Effector memory CD8-positive, alpha-beta T cell (primary cell): ENCODE measurements at regions not wholly inside any gene's neighbourhood (a gene's known extent, or its start where the extent isn't known, plus 50 kb on each side); places are given as distances from the start of the nearest gene placed in this dataset.

Experiments
- ATAC-seq: fragments of 150-1000 bp; cut with Tn5 transposase; replicated peaks from 2 replicates; pipeline ENCODE4 v1.10.0; 2021; ENCODE audit warnings: mild to moderate bottlenecking, moderate library complexity
- DNase-seq, 3 experiments: peaks; one replicate each; pipeline ENCODE4 v3.0.0; 2021
- H3K27ac Mint-ChIP-seq, 2 donors: one replicate each; pipeline ENCODE4 v1.8.0; 2022; ENCODE audit warnings: mild to moderate bottlenecking in 2 of 2, mixed read lengths in 2 of 2, moderate library complexity in 2 of 2
- H3K27me3 Mint-ChIP-seq, 2 donors: one replicate each; pipeline ENCODE4 v1.8.0; 2022; ENCODE audit warnings: mixed read lengths in 2 of 2
- H3K36me3 Mint-ChIP-seq: one replicate; pipeline ENCODE4 v1.8.0; 2022; ENCODE audit warnings: mild to moderate bottlenecking, moderate library complexity, mixed read lengths; ENCODE audit not compliant: insufficient read depth
- H3K4me1 Mint-ChIP-seq, 2 donors: one replicate each; pipeline ENCODE4 v1.8.0; 2022; ENCODE audit warnings: low read depth in 2 of 2, mixed read lengths in 2 of 2
- H3K4me3 Mint-ChIP-seq, 2 donors: one replicate each; pipeline ENCODE4 v1.8.0; 2022; ENCODE audit warnings: mild to moderate bottlenecking in 2 of 2, mixed read lengths in 2 of 2, moderate library complexity in 2 of 2
- H3K9me3 Mint-ChIP-seq, 2 donors: one replicate each; pipeline ENCODE4 v1.8.0; 2022; ENCODE audit warnings: mixed read lengths in 2 of 2

DNA sequence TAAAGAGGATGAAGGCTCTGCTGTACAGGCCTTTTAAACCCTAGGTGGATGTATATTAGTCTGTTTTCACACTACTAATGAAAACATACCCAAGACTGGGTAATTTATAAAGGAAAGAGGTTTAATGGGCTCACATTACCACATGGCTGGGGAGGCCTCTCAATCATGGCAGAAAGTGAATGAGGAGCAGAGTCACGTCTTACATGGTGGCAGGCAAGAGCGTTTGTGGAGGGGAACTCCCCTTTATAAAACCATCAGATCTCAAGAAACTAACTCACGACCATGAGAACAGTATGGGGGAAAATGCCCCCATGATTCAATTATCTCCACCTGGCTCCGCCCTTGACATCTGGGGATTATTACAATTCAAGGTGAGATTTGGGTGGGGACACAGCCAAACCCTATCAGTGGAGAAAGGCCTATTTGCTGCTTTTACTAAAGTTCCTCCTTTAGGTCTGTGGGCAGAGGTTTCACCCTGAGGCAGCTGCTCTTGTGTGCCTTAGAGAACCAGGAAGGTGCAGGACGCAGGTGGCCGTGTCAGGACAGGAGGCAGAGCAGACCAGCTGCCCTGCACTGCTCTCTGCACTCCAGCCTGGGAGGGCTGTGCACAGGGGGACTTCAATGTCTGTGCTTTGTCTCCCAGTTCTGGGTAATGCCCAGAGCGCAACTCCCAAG, 178.8 kb upstream of the HDAC4 start:
- Mint-ChIP-seq H3K4me3 (no peak overlapping the region), H3K36me3 (peaks cover 3% of the 10 kb centered on the region), H3K27ac (peak overlapping the region in 1 of 2 donors; percentile 8), H3K27me3 (peaks cover 16 to 28% of the 10 kb centered on the region in 2 donors), H3K4me1 (peaks cover 3 to 4% of the 10 kb centered on the region in 2 donors), H3K9me3 (no peaks in the 10 kb centered on the region)
- DNase-seq = no peak
- ATAC-seq = no peak

DNA sequence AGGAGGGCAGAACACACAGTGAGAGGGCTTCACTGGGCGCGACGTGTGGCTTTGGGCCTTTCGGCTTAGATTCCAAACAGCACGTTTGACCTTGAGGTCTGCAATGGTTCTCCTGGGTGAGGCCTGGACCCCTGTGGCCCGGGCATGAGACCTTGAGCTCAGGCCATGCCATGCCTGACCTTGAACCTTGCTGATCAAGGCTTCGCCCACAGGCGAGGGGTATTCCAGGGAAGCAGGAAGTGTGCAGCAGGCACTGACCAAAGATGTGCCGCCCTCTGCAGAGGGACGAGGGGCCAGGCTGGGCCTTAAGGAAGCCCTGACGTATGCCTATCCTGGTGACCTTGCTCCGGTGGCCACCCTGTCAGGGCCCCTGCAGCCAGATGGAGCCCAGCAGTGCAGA, 178.3 kb upstream of the HDAC4 start:
- peaks cover 3% of the 10 kb centered on the region for H3K36me3 Mint-ChIP-seq
- peaks cover 3 to 4% of the 10 kb centered on the region in 2 donors for H3K4me1 Mint-ChIP-seq
- H3K27me3 Mint-ChIP-seq = peaks cover 12 to 22% of the 10 kb centered on the region in 2 donors
- no peak overlapping the region for H3K4me3 Mint-ChIP-seq
- no peak overlapping the region for H3K27ac Mint-ChIP-seq
- no peaks in the 10 kb centered on the region for H3K9me3 Mint-ChIP-seq
- no peak for ATAC-seq
- no peak for DNase-seq

DNA sequence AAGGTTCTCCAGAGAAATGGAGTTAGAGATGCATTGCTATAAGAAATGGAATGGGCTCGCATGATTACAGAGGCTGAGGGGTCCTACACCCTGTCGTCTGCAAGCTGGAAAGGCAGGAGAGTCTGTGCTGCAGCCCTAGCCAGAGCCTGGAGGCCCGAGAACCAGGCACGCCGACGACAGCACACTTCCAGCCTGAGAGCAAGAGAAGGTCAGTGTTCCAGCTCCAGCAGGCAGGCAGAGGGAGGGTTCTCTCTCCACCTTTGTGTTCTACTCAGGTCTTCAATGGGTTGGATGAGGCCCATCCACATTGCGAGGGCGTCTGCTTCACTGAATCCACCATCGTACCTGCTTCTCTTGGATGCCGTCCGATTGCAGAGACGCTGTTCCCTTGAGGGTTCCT, 177.6 kb upstream of the HDAC4 start:
- peaks cover 3% of the 10 kb centered on the region in 2 donors for H3K4me1 Mint-ChIP-seq
- H3K27me3 Mint-ChIP-seq = peaks cover 12 to 15% of the 10 kb centered on the region in 2 donors
- no peak for ATAC-seq
- H3K9me3 Mint-ChIP-seq = no peaks in the 10 kb centered on the region
- no peak overlapping the region for H3K4me3 Mint-ChIP-seq
- H3K27ac Mint-ChIP-seq = no peak overlapping the region
- H3K36me3 Mint-ChIP-seq = peaks cover 3% of the 10 kb centered on the region
- no peak for DNase-seq

DNA sequence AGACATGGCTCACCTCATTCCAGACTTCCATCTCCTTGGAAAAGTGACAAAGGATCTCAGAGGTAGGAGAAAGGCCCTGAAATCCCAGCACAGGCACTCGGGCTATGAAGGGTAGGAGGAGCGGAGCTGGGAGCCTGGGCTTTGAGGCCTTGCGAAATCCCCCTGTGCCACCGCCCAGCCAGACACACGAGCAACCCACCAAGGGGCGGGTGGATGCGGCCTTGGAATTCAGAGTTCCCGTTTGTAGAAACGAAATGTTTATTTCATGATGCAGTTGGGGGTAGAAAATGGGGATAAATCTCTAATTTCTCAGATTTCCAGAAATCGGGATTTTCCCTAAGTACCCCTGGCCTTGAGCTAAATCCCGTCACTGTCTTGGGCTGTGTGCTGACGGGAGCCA, 177.1 kb upstream of the HDAC4 start:
- no peaks in the 10 kb centered on the region for H3K4me1 Mint-ChIP-seq
- peaks cover 3% of the 10 kb centered on the region for H3K36me3 Mint-ChIP-seq
- peaks cover 12 to 14% of the 10 kb centered on the region in 2 donors for H3K27me3 Mint-ChIP-seq
- no peak overlapping the region for H3K27ac Mint-ChIP-seq
- H3K9me3 Mint-ChIP-seq = no peaks in the 10 kb centered on the region
- ATAC-seq (no peak), DNase-seq (no peak)
- H3K4me3 Mint-ChIP-seq = no peak overlapping the region

DNA sequence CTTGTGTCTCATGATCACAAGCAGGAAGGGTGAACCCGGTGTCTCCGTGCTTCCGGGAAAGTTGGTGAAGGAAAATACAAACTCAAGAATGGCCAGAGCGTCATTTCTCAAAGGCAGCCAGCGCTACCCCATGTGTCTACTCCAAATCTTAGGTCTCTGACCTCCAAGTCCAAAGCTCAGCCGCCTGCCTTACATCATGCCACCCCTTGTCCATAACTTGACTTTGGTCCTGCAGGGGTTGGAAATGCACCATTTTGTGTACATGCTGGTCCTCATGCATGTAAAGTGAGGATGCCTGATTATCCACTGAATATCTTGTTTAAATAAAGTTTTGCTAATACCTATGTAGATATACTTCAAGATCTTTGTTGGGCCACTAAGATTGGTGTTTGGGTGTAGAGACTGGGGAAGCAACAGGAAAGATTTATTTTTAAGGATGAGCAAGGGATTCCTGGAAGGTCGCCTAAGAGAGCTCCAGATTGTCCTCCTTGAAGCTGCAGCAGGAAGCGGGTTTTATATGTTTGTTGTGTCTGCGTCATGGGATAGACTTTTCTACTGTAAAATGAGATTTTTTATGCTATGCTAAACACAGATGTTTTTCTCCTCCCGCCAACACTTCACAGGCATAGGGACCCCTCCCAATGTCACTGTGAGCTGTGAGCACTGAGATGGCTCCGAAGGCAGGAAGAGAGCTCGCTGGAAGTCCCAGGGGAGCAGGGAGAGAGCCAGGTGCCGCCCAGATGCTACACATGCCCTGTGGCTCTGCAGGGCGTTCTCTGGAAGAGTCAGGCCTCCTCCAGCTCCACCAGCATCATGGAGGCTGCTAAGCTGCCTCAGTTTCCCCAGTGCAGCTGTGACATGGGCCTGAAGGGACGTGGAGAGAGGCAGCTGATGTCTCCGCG, 176.2 kb upstream of the HDAC4 start:
- Mint-ChIP-seq H3K27ac (peak overlapping the region in 1 of 2 donors; percentile 63), H3K4me3 (no peak overlapping the region), H3K9me3 (no peaks in the 10 kb centered on the region), H3K36me3 (peaks cover 3% of the 10 kb centered on the region), H3K27me3 (peaks cover 17 to 21% of the 10 kb centered on the region in 2 donors), H3K4me1 (no peaks in the 10 kb centered on the region)
- no peak for ATAC-seq
- DNase-seq = no peak

DNA sequence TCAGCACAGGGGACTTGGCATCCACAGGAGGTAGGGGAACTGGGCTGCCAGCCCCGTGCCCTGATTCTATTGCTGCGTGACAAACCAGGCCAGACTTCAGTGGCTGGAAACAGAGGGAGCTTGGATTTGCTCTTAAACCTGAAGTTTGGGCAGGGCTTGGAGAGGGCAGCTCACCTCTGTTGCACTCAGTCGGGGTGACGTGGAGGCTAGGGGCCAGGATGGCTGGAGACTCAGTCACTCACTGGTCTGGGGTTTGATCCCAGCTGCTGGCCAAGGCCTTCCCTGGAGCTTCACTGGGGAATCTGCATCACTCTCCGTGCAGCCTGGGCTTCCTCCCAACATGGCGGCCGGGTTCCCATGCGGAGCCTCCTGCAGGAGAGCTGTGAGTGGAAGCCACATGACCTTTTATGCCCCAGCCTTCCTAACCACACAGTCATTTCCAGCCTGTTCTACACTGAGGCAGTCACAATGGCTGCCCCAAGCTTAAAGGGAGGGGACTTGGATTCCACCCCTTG, 175.2 kb upstream of the HDAC4 start:
- H3K4me1 Mint-ChIP-seq = no peaks in the 10 kb centered on the region
- H3K27me3 Mint-ChIP-seq = peaks cover 17 to 24% of the 10 kb centered on the region in 2 donors
- H3K9me3 Mint-ChIP-seq = no peaks in the 10 kb centered on the region

DNA sequence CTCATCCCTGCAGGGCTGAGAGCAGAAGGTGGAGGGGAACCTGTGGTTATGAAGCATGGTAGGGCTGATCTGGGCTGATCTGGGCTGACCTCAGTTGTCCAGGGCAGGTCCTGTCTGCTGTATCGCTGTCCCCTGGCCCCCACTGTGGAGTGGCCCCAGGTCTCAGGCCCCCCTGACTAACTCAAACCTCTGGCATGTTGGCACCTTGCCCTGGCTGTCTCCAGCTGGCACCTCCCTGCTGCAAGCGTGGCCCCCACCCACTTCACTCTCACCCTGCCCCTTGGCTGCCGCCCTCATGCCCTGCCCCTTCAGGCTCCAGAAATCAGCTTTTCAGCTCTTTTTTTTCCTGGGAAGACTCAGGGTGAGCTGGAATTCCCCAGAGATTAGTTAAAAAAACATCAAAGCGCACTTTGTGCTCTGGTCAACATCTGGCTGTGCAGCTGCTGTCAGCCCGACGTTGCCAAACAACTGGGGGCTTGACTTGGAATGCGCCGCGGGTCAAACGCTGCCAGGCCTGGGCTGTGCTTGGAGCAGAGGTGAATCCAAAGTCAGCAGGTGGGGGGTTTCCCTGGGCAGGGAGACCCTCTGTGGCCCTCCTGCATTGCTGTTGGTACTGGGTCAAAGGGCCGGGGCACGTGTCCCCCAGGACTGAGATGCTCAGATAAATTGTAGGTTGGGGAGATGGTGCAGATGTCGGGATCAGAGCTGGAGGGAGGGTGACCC, 173.8 kb upstream of the HDAC4 start:
- peaks cover 3% of the 10 kb centered on the region for H3K36me3 Mint-ChIP-seq
- ATAC-seq (no peak), DNase-seq (no peak)
- H3K9me3 Mint-ChIP-seq = no peaks in the 10 kb centered on the region
- H3K4me3 Mint-ChIP-seq = no peak overlapping the region
- peaks cover 23 to 37% of the 10 kb centered on the region in 2 donors for H3K27me3 Mint-ChIP-seq
- H3K4me1 Mint-ChIP-seq = peaks cover 4 to 5% of the 10 kb centered on the region in 2 donors
- no peak overlapping the region for H3K27ac Mint-ChIP-seq

More for the DNA sequence above, 175.2 kb upstream of the HDAC4 start:
- Mint-ChIP-seq H3K36me3 (peaks cover 3% of the 10 kb centered on the region), H3K4me3 (no peak overlapping the region), H3K27ac (no peak overlapping the region)
- no peak for ATAC-seq
- no peak for DNase-seq

DNA sequence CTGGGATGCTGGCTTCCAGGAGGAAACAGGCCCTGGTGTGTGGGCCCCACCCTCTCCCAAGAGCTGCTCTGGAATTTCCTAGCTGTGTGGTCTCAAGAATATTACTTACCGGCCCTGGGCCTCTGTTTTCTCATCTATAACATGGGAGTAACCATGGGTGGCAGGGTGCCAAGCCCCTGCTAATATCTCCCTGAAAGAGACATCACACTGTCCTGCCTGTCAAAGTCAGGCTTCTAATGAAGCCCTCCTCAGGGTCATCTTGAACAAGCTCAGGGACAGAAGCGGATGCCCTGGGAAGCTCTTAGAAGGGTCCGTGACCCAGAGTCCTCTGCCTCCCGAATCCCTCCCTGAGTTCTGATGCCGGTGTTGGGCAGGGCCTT, 173.2 kb upstream of the HDAC4 start:
- Mint-ChIP-seq H3K4me1 (peaks cover 4 to 5% of the 10 kb centered on the region in 2 donors), H3K9me3 (no peaks in the 10 kb centered on the region), H3K36me3 (peaks cover 3% of the 10 kb centered on the region), H3K27ac (no peak overlapping the region), H3K4me3 (no peak overlapping the region), H3K27me3 (peaks cover 23 to 37% of the 10 kb centered on the region in 2 donors)
- DNase-seq = no peak
- no peak for ATAC-seq

DNA sequence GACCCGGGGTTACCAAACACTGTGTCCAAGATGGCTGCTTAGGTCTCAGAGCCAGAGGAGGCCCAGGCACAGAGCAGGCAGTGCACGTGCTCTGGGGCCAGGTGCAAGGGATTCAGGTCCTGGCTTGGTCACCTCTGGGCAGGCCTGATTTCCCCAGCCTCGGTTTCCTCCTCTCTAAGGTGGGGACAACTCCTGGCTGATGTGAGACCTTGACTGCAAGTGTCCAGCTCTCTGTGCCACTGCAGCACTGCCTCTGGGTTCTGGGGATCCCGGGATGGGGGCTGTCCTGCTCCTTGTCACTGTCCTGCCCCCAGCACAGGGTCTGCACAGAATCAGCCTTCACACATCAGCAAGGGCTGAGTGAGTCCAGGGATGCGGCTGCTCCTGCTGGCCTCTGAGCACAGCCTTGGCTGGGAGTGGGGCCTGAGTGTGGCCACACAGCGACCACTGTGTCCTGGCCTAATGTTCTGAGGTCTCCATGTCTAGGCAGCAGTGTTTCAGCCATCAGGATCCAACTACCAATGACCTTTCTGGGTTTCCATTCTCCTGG, 170.2 kb upstream of the HDAC4 start:
- peak overlapping the region in 1 of 2 donors; percentile 46 for H3K27ac Mint-ChIP-seq
- ATAC-seq = no peak
- H3K4me3 Mint-ChIP-seq = no peak overlapping the region
- no peaks in the 10 kb centered on the region for H3K36me3 Mint-ChIP-seq
- H3K27me3 Mint-ChIP-seq = peaks cover 11 to 29% of the 10 kb centered on the region in 2 donors
- no peak for DNase-seq
- peaks cover 4 to 5% of the 10 kb centered on the region in 2 donors for H3K4me1 Mint-ChIP-seq
- H3K9me3 Mint-ChIP-seq = no peaks in the 10 kb centered on the region

DNA sequence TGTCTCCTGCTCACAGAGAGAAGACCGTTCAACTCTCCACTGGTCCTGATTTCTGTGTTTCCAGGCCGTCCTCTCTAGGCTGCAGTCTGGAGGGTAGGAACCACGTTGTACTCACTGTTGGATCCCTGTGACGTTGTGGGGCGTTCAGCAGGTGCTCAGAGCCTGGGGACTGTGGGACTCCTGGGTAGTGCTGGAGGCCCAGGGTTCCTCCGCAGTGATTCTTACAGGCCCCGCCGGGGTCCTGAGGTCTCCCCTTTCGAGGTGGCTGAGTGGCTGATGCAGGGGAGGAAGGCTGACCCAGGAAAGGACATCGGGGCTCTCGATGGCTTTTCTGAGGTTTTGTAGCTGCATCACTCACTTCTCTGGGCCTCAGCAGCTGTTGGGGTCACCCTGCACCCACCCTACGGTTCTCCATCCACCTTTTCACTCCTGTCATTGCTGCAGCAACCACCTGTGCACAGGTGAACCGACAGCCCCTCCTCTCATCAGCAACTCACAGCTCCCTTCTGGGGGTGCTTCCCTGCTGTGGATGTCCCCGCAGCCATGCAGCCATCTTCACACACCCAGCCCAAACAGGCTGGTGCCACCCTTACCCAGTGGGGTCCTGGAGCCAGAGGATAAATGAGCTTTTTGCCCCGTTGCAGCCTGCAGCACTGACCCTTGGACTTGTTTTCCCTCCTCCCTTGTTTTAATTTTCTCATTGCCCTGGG, 169.6 kb upstream of the HDAC4 start:
- Mint-ChIP-seq H3K4me3 (peak overlapping the region in 1 of 2 donors; percentile 42), H3K4me1 (peaks cover 4 to 5% of the 10 kb centered on the region in 2 donors), H3K36me3 (no peaks in the 10 kb centered on the region), H3K27ac (peak overlapping the region; percentile 39 to 69), H3K9me3 (no peaks in the 10 kb centered on the region), H3K27me3 (peaks cover 11 to 28% of the 10 kb centered on the region in 2 donors)
- DNase-seq (no peak), ATAC-seq (no peak)

DNA sequence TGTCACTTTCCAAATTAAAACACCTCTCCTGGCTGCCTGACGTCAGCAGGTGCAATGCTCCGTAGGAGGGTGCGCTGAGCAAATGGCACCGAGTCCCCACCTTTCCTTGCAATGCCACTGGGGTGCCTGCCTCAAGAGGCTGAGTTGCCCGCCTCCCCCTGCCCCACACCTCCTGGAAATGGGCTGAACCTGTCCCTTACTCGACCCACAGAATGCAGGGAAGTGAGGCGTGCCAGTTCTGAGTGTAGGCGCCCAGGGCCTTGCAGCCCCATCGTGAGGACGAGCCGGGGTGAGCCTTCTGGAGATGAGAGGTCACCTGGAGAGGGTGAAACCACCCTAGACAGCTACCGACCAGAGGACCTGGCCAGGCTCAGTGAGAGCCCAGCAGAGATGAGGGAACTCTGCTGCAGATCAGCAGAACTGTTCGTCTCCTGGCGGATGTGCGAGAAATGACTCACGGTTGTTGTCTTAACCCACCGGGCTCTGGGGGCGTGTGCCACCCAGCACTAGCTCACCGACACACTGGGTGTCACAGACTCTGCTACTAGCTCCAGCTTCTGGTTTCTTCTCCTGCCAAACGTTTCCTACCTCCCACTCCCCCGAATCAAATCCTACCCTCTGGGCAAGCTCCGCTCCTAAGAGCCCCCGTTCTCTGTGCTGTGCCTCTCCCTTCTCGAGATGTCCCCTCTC, 168.7 kb upstream of the HDAC4 start:
- Mint-ChIP-seq H3K4me1 (peaks cover 4 to 5% of the 10 kb centered on the region in 2 donors), H3K9me3 (no peaks in the 10 kb centered on the region), H3K4me3 (peak overlapping the region in 1 of 2 donors; percentile 42), H3K27ac (peak overlapping the region; percentile 39 to 69), H3K27me3 (peaks cover 11 to 28% of the 10 kb centered on the region in 2 donors), H3K36me3 (no peaks in the 10 kb centered on the region)
- peak in 1 of 3 experiments; percentile 20 for DNase-seq
- peak; percentile 74 for ATAC-seq

DNA sequence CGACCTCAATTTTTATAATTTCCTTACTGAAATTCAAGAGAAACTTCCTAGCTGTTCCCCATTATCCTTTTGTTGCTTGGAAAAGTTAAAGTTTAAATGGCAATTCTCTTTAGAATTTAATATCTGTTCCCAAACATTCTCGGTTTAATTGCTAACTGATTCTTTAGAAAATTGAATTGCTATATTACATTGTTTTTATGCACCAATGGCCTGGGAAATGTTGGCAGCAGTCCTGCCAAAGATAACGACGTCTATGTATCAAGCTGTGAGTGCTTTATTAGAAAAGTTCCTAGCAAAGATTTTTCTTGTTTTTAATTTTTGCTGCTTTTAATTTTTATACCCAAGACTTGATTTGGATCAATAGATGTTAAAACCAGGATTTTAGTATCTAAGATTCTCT, 167.8 kb upstream of the HDAC4 start:
- H3K36me3 Mint-ChIP-seq = no peaks in the 10 kb centered on the region
- H3K9me3 Mint-ChIP-seq = no peaks in the 10 kb centered on the region
- H3K4me3 Mint-ChIP-seq = no peak overlapping the region
- peaks cover 4 to 5% of the 10 kb centered on the region in 2 donors for H3K4me1 Mint-ChIP-seq
- ATAC-seq = no peak
- no peak overlapping the region for H3K27ac Mint-ChIP-seq
- no peak for DNase-seq
- peaks cover 11 to 32% of the 10 kb centered on the region in 2 donors for H3K27me3 Mint-ChIP-seq
